Panc1 (cell line): ENCODE measurements at regions not wholly inside any gene's neighbourhood (a gene's known extent, or its start where the extent isn't known, plus 50 kb on each side); places are given as distances from the start of the nearest gene placed in this dataset.

Experiments used
- CTCF ChIP-seq: fragments of 450-650 bp; IDR thresholded peaks from 2 replicates; pipeline ENCODE4 v1.5.1; 2017; ENCODE audit warnings: mild to moderate bottlenecking
- POLR2AphosphoS5 ChIP-seq: IDR thresholded peaks from 2 replicates; pipeline ENCODE4 v1.6.1; 2012; ENCODE audit warnings: mild to moderate bottlenecking, low read depth, low read length, moderate library complexity
- TF ChIP-seq, protein P1 (sequence below), 2 experiments: IDR thresholded peaks; 2 replicates each; pipeline ENCODE4 v1.6.1; 2011 to 2012; ENCODE audit warnings: low read depth in 2 of 2, control low read depth in 1 of 2, low read length in 1 of 2, mild to moderate bottlenecking in 1 of 2, moderate library complexity in 1 of 2; ENCODE audit not compliant: insufficient read depth in 1 of 2

- TF ChIP-seq CTCF (no peak), POLR2AphosphoS5 (no peak)
- TF ChIP-seq, protein P1, sequence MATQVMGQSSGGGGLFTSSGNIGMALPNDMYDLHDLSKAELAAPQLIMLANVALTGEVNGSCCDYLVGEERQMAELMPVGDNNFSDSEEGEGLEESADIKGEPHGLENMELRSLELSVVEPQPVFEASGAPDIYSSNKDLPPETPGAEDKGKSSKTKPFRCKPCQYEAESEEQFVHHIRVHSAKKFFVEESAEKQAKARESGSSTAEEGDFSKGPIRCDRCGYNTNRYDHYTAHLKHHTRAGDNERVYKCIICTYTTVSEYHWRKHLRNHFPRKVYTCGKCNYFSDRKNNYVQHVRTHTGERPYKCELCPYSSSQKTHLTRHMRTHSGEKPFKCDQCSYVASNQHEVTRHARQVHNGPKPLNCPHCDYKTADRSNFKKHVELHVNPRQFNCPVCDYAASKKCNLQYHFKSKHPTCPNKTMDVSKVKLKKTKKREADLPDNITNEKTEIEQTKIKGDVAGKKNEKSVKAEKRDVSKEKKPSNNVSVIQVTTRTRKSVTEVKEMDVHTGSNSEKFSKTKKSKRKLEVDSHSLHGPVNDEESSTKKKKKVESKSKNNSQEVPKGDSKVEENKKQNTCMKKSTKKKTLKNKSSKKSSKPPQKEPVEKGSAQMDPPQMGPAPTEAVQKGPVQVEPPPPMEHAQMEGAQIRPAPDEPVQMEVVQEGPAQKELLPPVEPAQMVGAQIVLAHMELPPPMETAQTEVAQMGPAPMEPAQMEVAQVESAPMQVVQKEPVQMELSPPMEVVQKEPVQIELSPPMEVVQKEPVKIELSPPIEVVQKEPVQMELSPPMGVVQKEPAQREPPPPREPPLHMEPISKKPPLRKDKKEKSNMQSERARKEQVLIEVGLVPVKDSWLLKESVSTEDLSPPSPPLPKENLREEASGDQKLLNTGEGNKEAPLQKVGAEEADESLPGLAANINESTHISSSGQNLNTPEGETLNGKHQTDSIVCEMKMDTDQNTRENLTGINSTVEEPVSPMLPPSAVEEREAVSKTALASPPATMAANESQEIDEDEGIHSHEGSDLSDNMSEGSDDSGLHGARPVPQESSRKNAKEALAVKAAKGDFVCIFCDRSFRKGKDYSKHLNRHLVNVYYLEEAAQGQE (IDR thresholded peaks at IDR 0.05; ENCODE audit: insufficient read depth in 1 of 2, low read depth in 2 of 2, low read length in 1 of 2): no peak
Measured at GRCh38 chr13:54975676-54976075, 1947.1 kb downstream of the OLFM4 start.
